Neural cell (in vitro differentiated cells): ENCODE measurements at regions not wholly inside any gene's neighbourhood (a gene's known extent, or its start where the extent isn't known, plus 50 kb on each side); places are given as distances from the start of the nearest gene placed in this dataset.

Source experiments
- H2AFZ ChIP-seq: fragments of 200-600, 300-800 bp; sonication (generic), shearing (Covaris generic); 2 replicates; pipeline ENCODE4 v1.6.0; 2014; ENCODE audit warnings: low read depth, mild to moderate bottlenecking, antibody characterized with exemption, low read length, moderate library complexity
- H3F3A ChIP-seq: fragments of 200-600 bp; shearing (Covaris generic); 2 replicates; pipeline ENCODE4 v1.6.1; 2016; ENCODE audit warnings: mild to moderate bottlenecking, moderate library complexity, mixed read lengths, antibody characterized with exemption, low read length; ENCODE audit not compliant: insufficient read depth, poor library complexity, severe bottlenecking
- H3K27ac ChIP-seq: fragments of 200-600, 300-800 bp; sonication (generic), shearing (Covaris generic); 2 replicates; pipeline ENCODE4 v1.5.1; 2014; ENCODE audit warnings: mild to moderate bottlenecking, low read length, moderate library complexity
- H3K27me3 ChIP-seq: fragments of 300-800, 200-600 bp; sonication (generic), shearing (Covaris generic); 2 replicates; pipeline ENCODE4 v1.6.0; 2014; ENCODE audit warnings: mild to moderate bottlenecking, low read depth, low read length, moderate library complexity; ENCODE audit not compliant: insufficient read depth
- H3K36me3 ChIP-seq: fragments of 300-800, 200-600 bp; sonication (generic), shearing (Covaris generic); 2 replicates; pipeline ENCODE4 v1.5.1; 2014; ENCODE audit warnings: mild to moderate bottlenecking, antibody characterized with exemption, low read length, moderate library complexity; ENCODE audit not compliant: insufficient read depth
- H3K4me2 ChIP-seq: fragments of 300-800, 200-600 bp; sonication (generic), shearing (Covaris generic); 2 replicates; pipeline ENCODE4 v1.6.0; 2014; ENCODE audit warnings: mild to moderate bottlenecking, low read length
- H3K4me3 ChIP-seq: fragments of 300-800, 200-600 bp; sonication (generic), shearing (Covaris generic); 2 replicates; pipeline ENCODE4 v1.5.1; 2014; ENCODE audit warnings: mild to moderate bottlenecking, low read length, moderate library complexity
- H3K79me2 ChIP-seq: fragments of 200-600 bp; shearing (Covaris generic); replicated peaks from 2 replicates; pipeline ENCODE4 v1.6.0; 2014; ENCODE audit warnings: mild to moderate bottlenecking, low read length, moderate library complexity; ENCODE audit not compliant: insufficient read depth
- H3K9ac ChIP-seq: fragments of 300-800, 200-600 bp; sonication (generic), shearing (Covaris generic); 2 replicates; pipeline ENCODE4 v1.6.1; 2016; ENCODE audit warnings: mild to moderate bottlenecking, low read length, mixed read lengths
- H3K9me2 ChIP-seq: fragments of 200-600 bp; shearing (Covaris generic); 2 replicates; pipeline ENCODE4 v1.6.1; 2016; ENCODE audit warnings: mild to moderate bottlenecking, low read length, mixed read lengths; ENCODE audit not compliant: insufficient read depth
- H3K9me3 ChIP-seq: fragments of 200-600, 300-800 bp; sonication (generic), shearing (Covaris generic); 2 replicates; pipeline ENCODE4 v1.6.1; 2016; ENCODE audit warnings: mild to moderate bottlenecking, mixed run types, low read length, moderate library complexity, mixed read lengths
- H4K20me1 ChIP-seq: fragments of 200-600 bp; shearing (Covaris generic); 2 replicates; pipeline ENCODE4 v1.6.1; 2016; ENCODE audit warnings: mild to moderate bottlenecking, mixed run types; ENCODE audit not compliant: insufficient read depth
- EP300 ChIP-seq: fragments of 450-650 bp; conservative IDR thresholded peaks from 2 replicates; pipeline ENCODE4 v1.6.1; 2014; ENCODE audit warnings: antibody characterized with exemption, mild to moderate bottlenecking, moderate library complexity; ENCODE audit not compliant: poor library complexity, severe bottlenecking
- EZH2 ChIP-seq: fragments of 200-600, 300-800 bp; shearing (Covaris generic), sonication (generic); IDR thresholded peaks from 2 replicates; pipeline ENCODE4 v1.6.1; 2014; ENCODE audit warnings: antibody characterized with exemption, low read length, borderline replicate concordance, mild to moderate bottlenecking; ENCODE audit not compliant: insufficient read depth, poor library complexity, severe bottlenecking
- MXI1 ChIP-seq: fragments of 450-650 bp; conservative IDR thresholded peaks from 2 replicates; pipeline ENCODE4 v1.6.1; 2014; ENCODE audit warnings: antibody characterized with exemption, mild to moderate bottlenecking; ENCODE audit not compliant: poor library complexity, severe bottlenecking
- POLR2AphosphoS5 ChIP-seq: IDR thresholded peaks from 2 replicates; pipeline ENCODE4 v1.6.1; 2012
- RAD21 ChIP-seq: fragments of 450-650 bp; conservative IDR thresholded peaks from 2 replicates; pipeline ENCODE4 v1.6.1; 2014; ENCODE audit warnings: antibody characterized with exemption, mild to moderate bottlenecking, moderate library complexity
- SMC3 ChIP-seq: fragments of 450-650 bp; conservative IDR thresholded peaks from 2 replicates; pipeline ENCODE4 v1.6.1; 2014; ENCODE audit warnings: antibody characterized with exemption, mild to moderate bottlenecking, moderate library complexity; ENCODE audit not compliant: poor library complexity
- TAF1 ChIP-seq: IDR thresholded peaks from 2 replicates; pipeline ENCODE4 v1.6.1; 2012; ENCODE audit warnings: low read depth
- TF ChIP-seq, protein P1 (sequence below): IDR thresholded peaks from 2 replicates; pipeline ENCODE4 v1.6.1; 2012; ENCODE audit warnings: borderline replicate concordance
- TF ChIP-seq, protein P2 (sequence below): fragments of 450-650 bp; IDR thresholded peaks from 2 replicates; pipeline ENCODE4 v1.5.1; 2014; ENCODE audit warnings: antibody characterized with exemption, mild to moderate bottlenecking, moderate library complexity; ENCODE audit not compliant: poor library complexity, severe bottlenecking

DNA sequence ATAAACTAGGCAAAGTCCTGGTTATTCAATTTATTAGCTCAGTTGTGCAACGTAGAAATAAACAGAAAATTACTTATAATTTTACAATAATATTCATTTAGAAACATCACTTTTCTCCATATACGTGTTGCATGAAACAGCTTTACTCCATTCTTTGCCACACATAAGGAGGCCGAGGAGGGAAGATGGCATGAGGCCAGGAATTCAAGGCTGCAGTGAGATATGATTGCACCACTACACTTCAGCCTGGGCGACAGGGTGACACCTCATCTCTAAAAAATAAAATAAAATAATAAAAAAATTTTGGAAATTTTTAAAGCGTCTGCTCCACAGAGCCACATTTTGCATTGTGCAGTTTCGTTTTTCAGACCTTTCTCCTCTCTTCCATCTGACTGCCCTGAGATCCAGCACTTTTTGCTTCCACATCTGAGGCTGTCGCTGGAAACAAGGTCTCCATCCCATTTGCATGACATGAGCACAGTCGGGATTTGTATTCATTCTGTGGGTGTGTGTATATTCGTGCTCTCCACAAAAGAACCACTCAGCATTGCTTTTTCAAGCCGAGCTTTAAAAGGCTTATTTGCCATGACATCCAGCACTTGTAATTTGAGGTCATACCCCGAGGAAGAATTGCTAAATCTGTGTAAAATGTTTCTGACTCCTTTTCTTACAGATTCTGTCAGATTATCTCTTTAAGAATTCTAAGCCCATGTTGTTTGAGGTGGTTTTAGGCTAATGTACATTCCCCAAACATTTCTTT, 98.6 kb upstream of the MSX2 start:
- Histone ChIP-seq H3K36me3 (no peaks in the 10 kb centered on the region), H3K9me3 (no peaks in the 10 kb centered on the region), H3K9me2 (no peaks in the 10 kb centered on the region), H3K4me2 (no peak overlapping the region), H4K20me1 (no peaks in the 10 kb centered on the region), H2AFZ (no peak overlapping the region), H3F3A (no peaks in the 10 kb centered on the region), H3K79me2 (no peaks in the 10 kb centered on the region), H3K4me3 (no peak overlapping the region), H3K27ac (no peak overlapping the region), H3K9ac (no peak overlapping the region), H3K27me3 (no peaks in the 10 kb centered on the region)
- TF ChIP-seq, protein P1, sequence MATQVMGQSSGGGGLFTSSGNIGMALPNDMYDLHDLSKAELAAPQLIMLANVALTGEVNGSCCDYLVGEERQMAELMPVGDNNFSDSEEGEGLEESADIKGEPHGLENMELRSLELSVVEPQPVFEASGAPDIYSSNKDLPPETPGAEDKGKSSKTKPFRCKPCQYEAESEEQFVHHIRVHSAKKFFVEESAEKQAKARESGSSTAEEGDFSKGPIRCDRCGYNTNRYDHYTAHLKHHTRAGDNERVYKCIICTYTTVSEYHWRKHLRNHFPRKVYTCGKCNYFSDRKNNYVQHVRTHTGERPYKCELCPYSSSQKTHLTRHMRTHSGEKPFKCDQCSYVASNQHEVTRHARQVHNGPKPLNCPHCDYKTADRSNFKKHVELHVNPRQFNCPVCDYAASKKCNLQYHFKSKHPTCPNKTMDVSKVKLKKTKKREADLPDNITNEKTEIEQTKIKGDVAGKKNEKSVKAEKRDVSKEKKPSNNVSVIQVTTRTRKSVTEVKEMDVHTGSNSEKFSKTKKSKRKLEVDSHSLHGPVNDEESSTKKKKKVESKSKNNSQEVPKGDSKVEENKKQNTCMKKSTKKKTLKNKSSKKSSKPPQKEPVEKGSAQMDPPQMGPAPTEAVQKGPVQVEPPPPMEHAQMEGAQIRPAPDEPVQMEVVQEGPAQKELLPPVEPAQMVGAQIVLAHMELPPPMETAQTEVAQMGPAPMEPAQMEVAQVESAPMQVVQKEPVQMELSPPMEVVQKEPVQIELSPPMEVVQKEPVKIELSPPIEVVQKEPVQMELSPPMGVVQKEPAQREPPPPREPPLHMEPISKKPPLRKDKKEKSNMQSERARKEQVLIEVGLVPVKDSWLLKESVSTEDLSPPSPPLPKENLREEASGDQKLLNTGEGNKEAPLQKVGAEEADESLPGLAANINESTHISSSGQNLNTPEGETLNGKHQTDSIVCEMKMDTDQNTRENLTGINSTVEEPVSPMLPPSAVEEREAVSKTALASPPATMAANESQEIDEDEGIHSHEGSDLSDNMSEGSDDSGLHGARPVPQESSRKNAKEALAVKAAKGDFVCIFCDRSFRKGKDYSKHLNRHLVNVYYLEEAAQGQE = no peak
- TF ChIP-seq TAF1 = no peak
- no peak for TF ChIP-seq SMC3
- no peak for TF ChIP-seq EZH2
- no peak for TF ChIP-seq MXI1
- no peak for TF ChIP-seq EP300
- TF ChIP-seq, protein P2, sequence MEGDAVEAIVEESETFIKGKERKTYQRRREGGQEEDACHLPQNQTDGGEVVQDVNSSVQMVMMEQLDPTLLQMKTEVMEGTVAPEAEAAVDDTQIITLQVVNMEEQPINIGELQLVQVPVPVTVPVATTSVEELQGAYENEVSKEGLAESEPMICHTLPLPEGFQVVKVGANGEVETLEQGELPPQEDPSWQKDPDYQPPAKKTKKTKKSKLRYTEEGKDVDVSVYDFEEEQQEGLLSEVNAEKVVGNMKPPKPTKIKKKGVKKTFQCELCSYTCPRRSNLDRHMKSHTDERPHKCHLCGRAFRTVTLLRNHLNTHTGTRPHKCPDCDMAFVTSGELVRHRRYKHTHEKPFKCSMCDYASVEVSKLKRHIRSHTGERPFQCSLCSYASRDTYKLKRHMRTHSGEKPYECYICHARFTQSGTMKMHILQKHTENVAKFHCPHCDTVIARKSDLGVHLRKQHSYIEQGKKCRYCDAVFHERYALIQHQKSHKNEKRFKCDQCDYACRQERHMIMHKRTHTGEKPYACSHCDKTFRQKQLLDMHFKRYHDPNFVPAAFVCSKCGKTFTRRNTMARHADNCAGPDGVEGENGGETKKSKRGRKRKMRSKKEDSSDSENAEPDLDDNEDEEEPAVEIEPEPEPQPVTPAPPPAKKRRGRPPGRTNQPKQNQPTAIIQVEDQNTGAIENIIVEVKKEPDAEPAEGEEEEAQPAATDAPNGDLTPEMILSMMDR = no peak
- no peak for TF ChIP-seq POLR2AphosphoS5
- TF ChIP-seq RAD21 = no peak

DNA sequence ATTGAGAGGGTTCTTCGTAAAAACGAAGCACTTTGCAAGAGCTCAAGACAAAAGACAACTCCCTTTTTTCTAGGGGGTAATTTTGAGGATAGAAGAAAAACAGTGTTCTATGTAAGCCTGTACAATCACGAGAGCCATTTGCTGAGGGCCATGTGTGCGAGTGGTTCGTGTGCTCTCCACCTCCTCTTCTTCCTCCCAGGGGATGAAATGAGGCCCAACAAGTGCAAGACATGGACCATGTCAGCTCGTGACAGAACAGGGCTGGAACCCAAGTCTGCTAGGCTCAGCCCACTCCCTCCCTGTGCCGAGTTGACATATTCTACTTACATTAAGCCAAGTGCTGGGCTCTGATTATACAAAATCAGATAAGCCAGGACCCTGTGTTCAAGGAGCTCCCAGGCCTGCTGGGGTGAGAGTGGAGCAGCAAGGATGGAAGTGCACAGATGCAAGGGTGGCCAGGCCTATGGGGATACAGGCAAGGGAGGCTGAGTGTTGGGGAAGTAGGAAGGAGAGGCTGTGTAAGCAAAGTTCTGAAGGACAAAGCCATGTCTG, 97.9 kb upstream of the MSX2 start:
- H3K27me3 ChIP-seq = no peaks in the 10 kb centered on the region
- no peak overlapping the region for H3K9ac ChIP-seq
- no peak overlapping the region for H3K4me3 ChIP-seq
- no peak overlapping the region for H2AFZ ChIP-seq
- H3F3A ChIP-seq = no peaks in the 10 kb centered on the region
- H3K9me2 ChIP-seq = no peaks in the 10 kb centered on the region
- TF ChIP-seq, protein P2 = no peak
- TF ChIP-seq EP300 (no peak), POLR2AphosphoS5 (no peak), SMC3 (no peak), TAF1 (no peak), RAD21 (no peak), EZH2 (no peak), MXI1 (no peak)
- TF ChIP-seq, protein P1 = no peak
- H3K79me2 ChIP-seq = no peaks in the 10 kb centered on the region
- H3K4me2 ChIP-seq = no peak overlapping the region
- no peaks in the 10 kb centered on the region for H3K9me3 ChIP-seq
- no peak overlapping the region for H3K27ac ChIP-seq
- H4K20me1 ChIP-seq = no peaks in the 10 kb centered on the region
- H3K36me3 ChIP-seq = no peaks in the 10 kb centered on the region
